WTC11 (cell line): ENCODE measurements at regions not wholly inside any gene's neighbourhood (a gene's known extent, or its start where the extent isn't known, plus 50 kb on each side); places are given as distances from the start of the nearest gene placed in this dataset.

Source experiments
- FOXJ3 ChIP-seq: sonication (generic); formaldehyde crosslinking; IDR thresholded peaks from 2 replicates; pipeline ENCODE4 v1.9.0; 2021; ENCODE audit warnings: missing genetic modification reagents, mild to moderate bottlenecking, borderline replicate concordance
- MXD4 ChIP-seq: fragments of 250-450 bp; sonication (Bioruptor Pico); IDR thresholded peaks from 2 replicates; pipeline ENCODE4 v1.8.0; 2021; ENCODE audit warnings: mild to moderate bottlenecking, moderate library complexity, borderline replicate concordance
- NR2C2 ChIP-seq: sonication (generic); formaldehyde crosslinking; IDR thresholded peaks from 2 replicates; pipeline ENCODE4 v1.8.0; 2022; ENCODE audit warnings: mild to moderate bottlenecking, missing genetic modification reagents
- ZBTB21 ChIP-seq: sonication (generic); formaldehyde crosslinking; IDR thresholded peaks from 2 replicates; pipeline ENCODE4 v1.8.1; 2023; ENCODE audit warnings: mild to moderate bottlenecking, missing genetic modification reagents, borderline replicate concordance
- TF ChIP-seq, protein P1 (sequence below): sonication (generic); formaldehyde crosslinking; IDR thresholded peaks from 2 replicates; pipeline ENCODE4 v1.8.1; 2023; ENCODE audit warnings: mild to moderate bottlenecking, missing genetic modification reagents, moderate library complexity
- TF ChIP-seq, protein P2 (sequence below): fragments of 200-600 bp; IDR thresholded peaks from 2 replicates; pipeline ENCODE4 v1.8.0; 2022; ENCODE audit warnings: antibody characterized with exemption
- TF ChIP-seq, protein P3 (sequence below): sonication (generic); formaldehyde crosslinking; IDR thresholded peaks from 2 replicates; pipeline ENCODE4 v1.8.0; 2022; ENCODE audit warnings: mild to moderate bottlenecking, missing genetic modification reagents
- TF ChIP-seq, protein P4 (sequence below): sonication (generic); formaldehyde crosslinking; IDR thresholded peaks from 2 replicates; pipeline ENCODE4 v1.8.1; 2023; ENCODE audit warnings: mild to moderate bottlenecking, missing genetic modification reagents, borderline replicate concordance

DNA sequence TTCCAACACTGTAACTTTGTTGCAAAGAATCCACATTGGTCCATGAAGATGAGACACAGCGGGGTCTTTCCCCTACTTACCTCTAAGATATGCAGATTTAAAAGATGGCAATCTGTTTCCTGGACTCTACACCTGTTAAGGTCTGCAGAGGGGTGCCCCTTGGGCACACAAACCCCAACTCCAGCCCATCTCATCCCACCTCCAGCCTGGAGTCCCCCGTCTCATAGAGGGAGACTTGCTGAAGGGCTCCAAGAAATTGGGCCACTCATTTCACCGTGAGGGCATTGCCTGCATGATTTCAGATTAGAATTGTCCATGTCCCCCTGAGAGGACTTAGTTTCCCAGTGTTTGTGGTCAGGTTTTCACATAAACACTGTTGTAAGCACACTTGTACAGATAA, 365.7 kb downstream of the IRX2 start:
- TF ChIP-seq MXD4 (no peak), NR2C2 (no peak), FOXJ3 (no peak), ZBTB21 (CRISPR knock-in tag) (no peak)
- TF ChIP-seq, protein P1, sequence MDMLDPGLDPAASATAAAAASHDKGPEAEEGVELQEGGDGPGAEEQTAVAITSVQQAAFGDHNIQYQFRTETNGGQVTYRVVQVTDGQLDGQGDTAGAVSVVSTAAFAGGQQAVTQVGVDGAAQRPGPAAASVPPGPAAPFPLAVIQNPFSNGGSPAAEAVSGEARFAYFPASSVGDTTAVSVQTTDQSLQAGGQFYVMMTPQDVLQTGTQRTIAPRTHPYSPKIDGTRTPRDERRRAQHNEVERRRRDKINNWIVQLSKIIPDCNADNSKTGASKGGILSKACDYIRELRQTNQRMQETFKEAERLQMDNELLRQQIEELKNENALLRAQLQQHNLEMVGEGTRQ (CRISPR knock-in tag) = no peak
- TF ChIP-seq, protein P2, sequence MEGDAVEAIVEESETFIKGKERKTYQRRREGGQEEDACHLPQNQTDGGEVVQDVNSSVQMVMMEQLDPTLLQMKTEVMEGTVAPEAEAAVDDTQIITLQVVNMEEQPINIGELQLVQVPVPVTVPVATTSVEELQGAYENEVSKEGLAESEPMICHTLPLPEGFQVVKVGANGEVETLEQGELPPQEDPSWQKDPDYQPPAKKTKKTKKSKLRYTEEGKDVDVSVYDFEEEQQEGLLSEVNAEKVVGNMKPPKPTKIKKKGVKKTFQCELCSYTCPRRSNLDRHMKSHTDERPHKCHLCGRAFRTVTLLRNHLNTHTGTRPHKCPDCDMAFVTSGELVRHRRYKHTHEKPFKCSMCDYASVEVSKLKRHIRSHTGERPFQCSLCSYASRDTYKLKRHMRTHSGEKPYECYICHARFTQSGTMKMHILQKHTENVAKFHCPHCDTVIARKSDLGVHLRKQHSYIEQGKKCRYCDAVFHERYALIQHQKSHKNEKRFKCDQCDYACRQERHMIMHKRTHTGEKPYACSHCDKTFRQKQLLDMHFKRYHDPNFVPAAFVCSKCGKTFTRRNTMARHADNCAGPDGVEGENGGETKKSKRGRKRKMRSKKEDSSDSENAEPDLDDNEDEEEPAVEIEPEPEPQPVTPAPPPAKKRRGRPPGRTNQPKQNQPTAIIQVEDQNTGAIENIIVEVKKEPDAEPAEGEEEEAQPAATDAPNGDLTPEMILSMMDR = no peak
- TF ChIP-seq, protein P3, sequence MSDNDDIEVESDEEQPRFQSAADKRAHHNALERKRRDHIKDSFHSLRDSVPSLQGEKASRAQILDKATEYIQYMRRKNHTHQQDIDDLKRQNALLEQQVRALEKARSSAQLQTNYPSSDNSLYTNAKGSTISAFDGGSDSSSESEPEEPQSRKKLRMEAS (CRISPR knock-in tag) = no peak
- TF ChIP-seq, protein P4, sequence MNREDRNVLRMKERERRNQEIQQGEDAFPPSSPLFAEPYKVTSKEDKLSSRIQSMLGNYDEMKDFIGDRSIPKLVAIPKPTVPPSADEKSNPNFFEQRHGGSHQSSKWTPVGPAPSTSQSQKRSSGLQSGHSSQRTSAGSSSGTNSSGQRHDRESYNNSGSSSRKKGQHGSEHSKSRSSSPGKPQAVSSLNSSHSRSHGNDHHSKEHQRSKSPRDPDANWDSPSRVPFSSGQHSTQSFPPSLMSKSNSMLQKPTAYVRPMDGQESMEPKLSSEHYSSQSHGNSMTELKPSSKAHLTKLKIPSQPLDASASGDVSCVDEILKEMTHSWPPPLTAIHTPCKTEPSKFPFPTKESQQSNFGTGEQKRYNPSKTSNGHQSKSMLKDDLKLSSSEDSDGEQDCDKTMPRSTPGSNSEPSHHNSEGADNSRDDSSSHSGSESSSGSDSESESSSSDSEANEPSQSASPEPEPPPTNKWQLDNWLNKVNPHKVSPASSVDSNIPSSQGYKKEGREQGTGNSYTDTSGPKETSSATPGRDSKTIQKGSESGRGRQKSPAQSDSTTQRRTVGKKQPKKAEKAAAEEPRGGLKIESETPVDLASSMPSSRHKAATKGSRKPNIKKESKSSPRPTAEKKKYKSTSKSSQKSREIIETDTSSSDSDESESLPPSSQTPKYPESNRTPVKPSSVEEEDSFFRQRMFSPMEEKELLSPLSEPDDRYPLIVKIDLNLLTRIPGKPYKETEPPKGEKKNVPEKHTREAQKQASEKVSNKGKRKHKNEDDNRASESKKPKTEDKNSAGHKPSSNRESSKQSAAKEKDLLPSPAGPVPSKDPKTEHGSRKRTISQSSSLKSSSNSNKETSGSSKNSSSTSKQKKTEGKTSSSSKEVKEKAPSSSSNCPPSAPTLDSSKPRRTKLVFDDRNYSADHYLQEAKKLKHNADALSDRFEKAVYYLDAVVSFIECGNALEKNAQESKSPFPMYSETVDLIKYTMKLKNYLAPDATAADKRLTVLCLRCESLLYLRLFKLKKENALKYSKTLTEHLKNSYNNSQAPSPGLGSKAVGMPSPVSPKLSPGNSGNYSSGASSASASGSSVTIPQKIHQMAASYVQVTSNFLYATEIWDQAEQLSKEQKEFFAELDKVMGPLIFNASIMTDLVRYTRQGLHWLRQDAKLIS (CRISPR knock-in tag) = no peak
